WI38 (cell line): ENCODE measurements at regions not wholly inside any gene's neighbourhood (a gene's known extent, or its start where the extent isn't known, plus 50 kb on each side); places are given as distances from the start of the nearest gene placed in this dataset.

Experiments
- H3K4me3 ChIP-seq: 2 replicates; pipeline ENCODE4 v1.5.1; 2011; ENCODE audit warnings: low read depth, mild to moderate bottlenecking, control low read depth, low read length
- TF ChIP-seq, protein P1 (sequence below): IDR thresholded peaks from 2 replicates; pipeline ENCODE4 v1.5.1; 2012; ENCODE audit warnings: low read depth, mild to moderate bottlenecking, control low read depth, low read length

DNA sequence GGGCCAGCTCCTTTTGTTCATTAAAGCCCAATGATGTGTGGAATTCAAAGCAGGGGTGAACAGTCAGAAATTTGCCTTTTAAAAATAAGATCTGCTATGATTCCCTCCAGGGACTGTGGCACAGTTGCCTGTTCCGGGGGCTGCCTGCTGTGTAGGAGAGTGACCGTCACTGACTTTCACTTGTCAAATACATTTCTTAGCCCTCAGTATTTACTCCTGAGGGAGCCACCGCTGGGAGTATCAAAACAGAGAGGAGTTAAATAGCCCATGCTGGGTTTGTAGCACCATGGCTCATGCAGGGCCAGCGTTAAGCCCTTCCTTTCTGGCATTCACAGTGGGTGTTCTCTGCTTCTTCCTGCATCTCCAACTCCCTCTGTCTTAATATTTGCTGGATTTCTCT, 897.8 kb downstream of the SORCS3 start:
- TF ChIP-seq, protein P1, sequence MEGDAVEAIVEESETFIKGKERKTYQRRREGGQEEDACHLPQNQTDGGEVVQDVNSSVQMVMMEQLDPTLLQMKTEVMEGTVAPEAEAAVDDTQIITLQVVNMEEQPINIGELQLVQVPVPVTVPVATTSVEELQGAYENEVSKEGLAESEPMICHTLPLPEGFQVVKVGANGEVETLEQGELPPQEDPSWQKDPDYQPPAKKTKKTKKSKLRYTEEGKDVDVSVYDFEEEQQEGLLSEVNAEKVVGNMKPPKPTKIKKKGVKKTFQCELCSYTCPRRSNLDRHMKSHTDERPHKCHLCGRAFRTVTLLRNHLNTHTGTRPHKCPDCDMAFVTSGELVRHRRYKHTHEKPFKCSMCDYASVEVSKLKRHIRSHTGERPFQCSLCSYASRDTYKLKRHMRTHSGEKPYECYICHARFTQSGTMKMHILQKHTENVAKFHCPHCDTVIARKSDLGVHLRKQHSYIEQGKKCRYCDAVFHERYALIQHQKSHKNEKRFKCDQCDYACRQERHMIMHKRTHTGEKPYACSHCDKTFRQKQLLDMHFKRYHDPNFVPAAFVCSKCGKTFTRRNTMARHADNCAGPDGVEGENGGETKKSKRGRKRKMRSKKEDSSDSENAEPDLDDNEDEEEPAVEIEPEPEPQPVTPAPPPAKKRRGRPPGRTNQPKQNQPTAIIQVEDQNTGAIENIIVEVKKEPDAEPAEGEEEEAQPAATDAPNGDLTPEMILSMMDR = no peak
- H3K4me3 ChIP-seq = no peak overlapping the region

DNA sequence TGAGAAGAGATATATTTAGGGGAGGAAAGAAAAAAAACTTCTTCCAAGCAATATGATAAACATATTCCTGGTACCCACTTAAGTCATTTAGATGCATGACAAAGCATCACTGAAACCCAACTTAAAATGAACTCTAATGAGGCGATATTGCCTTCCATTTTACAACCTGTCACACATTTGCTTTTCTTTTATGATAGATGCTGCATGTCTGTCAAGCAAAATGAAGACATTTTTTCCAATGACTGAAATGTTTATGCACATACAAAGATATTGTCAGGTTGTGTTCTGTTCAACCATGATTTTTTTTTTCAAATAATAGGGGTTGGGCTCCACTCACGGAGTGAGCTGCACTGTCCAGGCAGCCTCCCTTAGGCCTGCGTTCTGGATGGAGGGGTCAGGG, 894.4 kb downstream of the SORCS3 start:
- H3K4me3 ChIP-seq = no peak overlapping the region
- TF ChIP-seq, protein P1 = no peak

DNA sequence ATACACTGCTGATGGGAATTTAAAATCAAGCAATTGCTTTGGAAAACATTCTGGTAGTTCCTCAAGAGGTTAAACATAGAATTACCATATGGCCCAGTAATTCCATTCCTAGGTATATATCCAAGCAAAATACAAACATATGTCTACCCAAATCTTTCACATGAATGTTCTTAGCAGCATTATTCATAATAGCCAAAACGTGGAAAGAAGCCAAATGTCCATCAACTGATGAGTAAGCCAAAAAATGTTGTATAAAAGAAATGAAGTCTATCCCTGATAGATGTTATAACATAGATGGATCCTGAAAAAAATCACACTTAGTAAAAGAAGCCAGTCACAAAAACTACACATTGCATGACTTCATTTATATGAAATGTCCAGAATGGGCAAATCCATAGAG, 893.0 kb downstream of the SORCS3 start:
- TF ChIP-seq, protein P1 = no peak
- H3K4me3 ChIP-seq = no peak overlapping the region

GRCh38 chr10:105516511-105516910, 875.4 kb downstream of the SORCS3 start:
- TF ChIP-seq, protein P1 = no peak
- no peak overlapping the region for H3K4me3 ChIP-seq

DNA sequence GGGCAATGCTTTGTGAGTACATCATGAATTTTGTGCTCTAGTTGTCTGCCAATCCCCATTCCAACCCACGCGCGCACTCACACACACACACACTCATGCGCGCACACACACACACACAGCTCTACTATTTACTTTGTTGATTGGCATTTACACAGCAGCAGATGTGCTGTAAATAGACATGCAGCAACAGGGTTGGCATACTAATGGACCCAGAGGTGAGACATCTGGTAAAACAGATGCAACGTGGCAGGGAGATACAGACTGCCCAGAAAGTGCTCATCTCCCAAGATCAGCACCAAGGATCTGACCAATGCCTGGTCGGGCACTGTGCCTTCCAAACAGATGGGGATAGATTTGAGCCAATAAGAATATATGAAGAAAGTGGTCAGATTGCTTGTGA, 873.0 kb downstream of the SORCS3 start:
- TF ChIP-seq, protein P1 = no peak
- H3K4me3 ChIP-seq = no peak overlapping the region

DNA sequence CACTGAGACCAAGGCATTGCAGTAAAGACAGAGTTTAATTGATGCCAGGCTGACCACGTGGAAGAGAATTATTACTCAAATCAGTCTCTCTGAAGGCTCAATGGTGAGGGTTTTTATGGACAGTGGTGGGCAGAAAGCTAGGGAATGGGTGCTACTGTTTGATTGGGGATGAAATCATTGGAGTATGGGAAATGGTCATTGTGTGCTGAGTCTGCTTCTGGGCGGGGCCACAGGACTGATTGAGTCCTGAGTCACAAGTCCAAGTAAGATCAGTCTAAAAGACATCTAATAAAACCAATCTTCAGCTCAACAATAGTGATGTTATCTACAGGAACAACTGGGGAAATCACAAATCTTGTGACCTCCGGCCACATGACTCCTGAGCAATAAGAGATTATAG, 868.4 kb downstream of the SORCS3 start:
- TF ChIP-seq, protein P1 = no peak
- no peak overlapping the region for H3K4me3 ChIP-seq

DNA sequence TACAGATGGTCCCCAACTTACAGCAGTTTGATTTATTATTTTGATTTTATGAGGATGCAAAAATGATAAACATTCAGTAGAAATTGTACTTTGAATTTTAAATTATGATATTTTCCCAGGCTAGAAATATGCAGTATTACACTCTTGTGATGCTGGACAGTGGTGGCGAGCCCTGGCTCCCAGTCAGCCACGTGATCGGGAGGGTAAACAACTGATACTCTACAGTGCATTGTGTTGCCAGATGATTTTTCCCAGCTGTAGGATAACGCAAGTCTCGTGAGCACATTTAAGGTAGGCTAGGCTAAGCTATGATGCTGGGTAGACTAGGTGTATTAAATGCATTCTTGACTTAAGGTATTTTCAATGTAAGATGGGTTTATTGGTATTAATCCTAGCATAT, 865.2 kb downstream of the SORCS3 start:
- TF ChIP-seq, protein P1 = no peak
- H3K4me3 ChIP-seq = no peak overlapping the region
